ENCODE measurements at regions not wholly inside any gene's neighbourhood (a gene's known extent, or its start where the extent isn't known, plus 50 kb on each side); places are given as distances from the start of the nearest gene placed in this dataset.

- TF ChIP-seq CTCF (IDR thresholded peaks at IDR 0.05; ENCODE audit: low read depth, low read length, missing control alignments), result no peak
- H3K4me3 ChIP-seq (replicated peaks; ENCODE audit: low read depth, low read length), result no peak overlapping the region
- no peak for DNase-seq (ENCODE audit: extremely low read depth, low read depth)
Measured at GRCh38 chr9:99682378-99682777, 139.3 kb upstream of the NR4A3 start.

GRCh38 chr9:99682870-99683269 is 138.8 kb upstream of the NR4A3 start:
- no peak overlapping the region for H3K4me3 ChIP-seq (replicated peaks; ENCODE audit: low read depth, low read length)
- TF ChIP-seq CTCF (IDR thresholded peaks at IDR 0.05; ENCODE audit: low read depth, low read length, missing control alignments), result no peak
- DNase-seq (ENCODE audit: extremely low read depth, low read depth), result no peak

- no peak for DNase-seq (ENCODE audit: extremely low read depth, low read depth)
- TF ChIP-seq CTCF (IDR thresholded peaks at IDR 0.05; ENCODE audit: low read depth, low read length, missing control alignments), result no peak
- H3K4me3 ChIP-seq (replicated peaks; ENCODE audit: low read depth, low read length), result no peak overlapping the region
Measured at GRCh38 chr9:99690573-99690972, 131.1 kb upstream of the NR4A3 start.

- DNase-seq (ENCODE audit: extremely low read depth, low read depth), result no peak
- H3K4me3 ChIP-seq (replicated peaks; ENCODE audit: low read depth, low read length), result no peak overlapping the region
- no peak for TF ChIP-seq CTCF (IDR thresholded peaks at IDR 0.05; ENCODE audit: low read depth, low read length, missing control alignments)
Measured at GRCh38 chr9:99693888-99694287, 127.8 kb upstream of the NR4A3 start.

- TF ChIP-seq CTCF (IDR thresholded peaks at IDR 0.05; ENCODE audit: low read depth, low read length, missing control alignments), result no peak
- no peak overlapping the region for H3K4me3 ChIP-seq (replicated peaks; ENCODE audit: low read depth, low read length)
- DNase-seq (ENCODE audit: extremely low read depth, low read depth), result no peak
Measured at GRCh38 chr9:99694393-99694792, 127.3 kb upstream of the NR4A3 start.

- no peak for DNase-seq (ENCODE audit: extremely low read depth, low read depth)
- H3K4me3 ChIP-seq (replicated peaks; ENCODE audit: low read depth, low read length), result no peak overlapping the region
- TF ChIP-seq CTCF (IDR thresholded peaks at IDR 0.05; ENCODE audit: low read depth, low read length, missing control alignments), result no peak
Measured at GRCh38 chr9:99699396-99699795, 122.3 kb upstream of the NR4A3 start.

- DNase-seq (ENCODE audit: extremely low read depth, low read depth), result no peak
- no peak overlapping the region for H3K4me3 ChIP-seq (replicated peaks; ENCODE audit: low read depth, low read length)
- no peak for TF ChIP-seq CTCF (IDR thresholded peaks at IDR 0.05; ENCODE audit: low read depth, low read length, missing control alignments)
Measured at GRCh38 chr9:99712214-99712613, 109.5 kb upstream of the NR4A3 start.

Data from HFF-Myc (cell line).